RWPE2 (cell line): ENCODE measurements at regions not wholly inside any gene's neighbourhood (a gene's known extent, or its start where the extent isn't known, plus 50 kb on each side); places are given as distances from the start of the nearest gene placed in this dataset.

Source experiments
- ATAC-seq: fragments of 200-7000 bp; cut with Tn5 transposase; 3 replicates; pipeline ENCODE4 v1.9.1; 2021; ENCODE audit warnings: low read depth
- DNase-seq: peaks from one replicate; pipeline ENCODE4 v3.0.0-alpha.2; 2020; ENCODE audit warnings: low spot score
- H3K27ac ChIP-seq: fragments of 450-650 bp; 2 replicates; pipeline ENCODE4 v1.5.1; 2017; ENCODE audit warnings: mild to moderate bottlenecking; ENCODE audit not compliant: poor library complexity, severe bottlenecking
- H3K27me3 ChIP-seq: fragments of 250-450 bp; sonication (Bioruptor Pico); 2 replicates; pipeline ENCODE4 v1.5.1; 2021; ENCODE audit warnings: mild to moderate bottlenecking, moderate library complexity; ENCODE audit not compliant: insufficient read depth, poor library complexity, severe bottlenecking
- H3K36me3 ChIP-seq: fragments of 250-450 bp; sonication (Bioruptor Pico); 2 replicates; pipeline ENCODE4 v1.5.1; 2020; ENCODE audit warnings: low read depth, mild to moderate bottlenecking, moderate library complexity
- H3K4me1 ChIP-seq: fragments of 250-450 bp; sonication (Bioruptor Pico); 2 replicates; pipeline ENCODE4 v1.5.1; 2021; ENCODE audit warnings: mild to moderate bottlenecking, moderate library complexity; ENCODE audit not compliant: insufficient read depth, poor library complexity, severe bottlenecking
- H3K4me3 ChIP-seq: fragments of 250-450 bp; sonication (Bioruptor Pico); 2 replicates; pipeline ENCODE4 v1.5.1; 2021; ENCODE audit warnings: mild to moderate bottlenecking, moderate library complexity; ENCODE audit not compliant: severe bottlenecking
- H3K9me3 ChIP-seq: fragments of 250-450 bp; sonication (Bioruptor Pico); 2 replicates; pipeline ENCODE4 v1.5.1; 2021; ENCODE audit warnings: mild to moderate bottlenecking, moderate library complexity; ENCODE audit not compliant: severe bottlenecking
- CTCF ChIP-seq: fragments of 450-650 bp; IDR thresholded peaks from one replicate; pipeline ENCODE4 v1.5.1; 2017; ENCODE audit warnings: mild to moderate bottlenecking, moderate library complexity; ENCODE audit not compliant: poor library complexity, severe bottlenecking

GRCh38 chr5:89130851-89131250, 247.9 kb upstream of the MEF2C start:
- no peak for TF ChIP-seq CTCF
- no peaks in the 10 kb centered on the region for H3K36me3 ChIP-seq
- ATAC-seq (no peak), DNase-seq (no peak)
- H3K4me3 ChIP-seq, result no peak overlapping the region
- H3K27ac ChIP-seq, result no peak overlapping the region
- H3K27me3 ChIP-seq, result no peaks in the 10 kb centered on the region
- H3K9me3 ChIP-seq, result no peaks in the 10 kb centered on the region
- H3K4me1 ChIP-seq, result no peaks in the 10 kb centered on the region

- no peak for DNase-seq
- Histone ChIP-seq H3K4me3 (no peak overlapping the region), H3K4me1 (no peaks in the 10 kb centered on the region), H3K9me3 (no peaks in the 10 kb centered on the region), H3K36me3 (no peaks in the 10 kb centered on the region), H3K27me3 (no peaks in the 10 kb centered on the region), H3K27ac (no peak overlapping the region)
- ATAC-seq, result no peak
- no peak for TF ChIP-seq CTCF
These were observed 247.0 kb upstream of the MEF2C start for GRCh38 chr5:89129941-89130340.

- 0 out of 3 replicates have a peak, but pooled peaks have one; percentile 10 for ATAC-seq
- TF ChIP-seq CTCF, result no peak
These were observed 246.1 kb upstream of the MEF2C start for GRCh38 chr5:89128906-89129625.

GRCh38 chr5:89128092-89128491, 245.1 kb upstream of the MEF2C start:
- H3K4me1 ChIP-seq, result no peaks in the 10 kb centered on the region
- H3K9me3 ChIP-seq, result no peaks in the 10 kb centered on the region
- H3K4me3 ChIP-seq, result no peak overlapping the region
- H3K27ac ChIP-seq, result no peak overlapping the region
- H3K36me3 ChIP-seq, result no peaks in the 10 kb centered on the region
- peak; percentile 72 for ATAC-seq
- H3K27me3 ChIP-seq, result no peaks in the 10 kb centered on the region
- no peak for DNase-seq
- no peak for TF ChIP-seq CTCF

More at GRCh38 chr5:89128906-89129625, 246.1 kb upstream of the MEF2C start:
- Histone ChIP-seq H3K4me3 (no peak overlapping the region), H3K27ac (no peak overlapping the region), H3K27me3 (no peaks in the 10 kb centered on the region), H3K4me1 (no peaks in the 10 kb centered on the region), H3K36me3 (no peaks in the 10 kb centered on the region), H3K9me3 (no peaks in the 10 kb centered on the region)
- DNase-seq, result no peak

GRCh38 chr5:89127191-89127590, 244.2 kb upstream of the MEF2C start:
- no peaks in the 10 kb centered on the region for H3K27me3 ChIP-seq
- H3K36me3 ChIP-seq, result no peaks in the 10 kb centered on the region
- H3K9me3 ChIP-seq, result no peaks in the 10 kb centered on the region
- DNase-seq, result no peak
- H3K27ac ChIP-seq, result no peak overlapping the region
- TF ChIP-seq CTCF, result no peak
- ATAC-seq, result no peak
- H3K4me1 ChIP-seq, result no peaks in the 10 kb centered on the region
- H3K4me3 ChIP-seq, result no peak overlapping the region
